ENCODE measurements at regions not wholly inside any gene's neighbourhood (a gene's known extent, or its start where the extent isn't known, plus 50 kb on each side); places are given as distances from the start of the nearest gene placed in this dataset.

GRCh38 chr5:115354246-115354645 is 57.8 kb upstream of the CCDC112 start:
- H3K27ac ChIP-seq: no peak overlapping the region
- TF ChIP-seq, protein P1, sequence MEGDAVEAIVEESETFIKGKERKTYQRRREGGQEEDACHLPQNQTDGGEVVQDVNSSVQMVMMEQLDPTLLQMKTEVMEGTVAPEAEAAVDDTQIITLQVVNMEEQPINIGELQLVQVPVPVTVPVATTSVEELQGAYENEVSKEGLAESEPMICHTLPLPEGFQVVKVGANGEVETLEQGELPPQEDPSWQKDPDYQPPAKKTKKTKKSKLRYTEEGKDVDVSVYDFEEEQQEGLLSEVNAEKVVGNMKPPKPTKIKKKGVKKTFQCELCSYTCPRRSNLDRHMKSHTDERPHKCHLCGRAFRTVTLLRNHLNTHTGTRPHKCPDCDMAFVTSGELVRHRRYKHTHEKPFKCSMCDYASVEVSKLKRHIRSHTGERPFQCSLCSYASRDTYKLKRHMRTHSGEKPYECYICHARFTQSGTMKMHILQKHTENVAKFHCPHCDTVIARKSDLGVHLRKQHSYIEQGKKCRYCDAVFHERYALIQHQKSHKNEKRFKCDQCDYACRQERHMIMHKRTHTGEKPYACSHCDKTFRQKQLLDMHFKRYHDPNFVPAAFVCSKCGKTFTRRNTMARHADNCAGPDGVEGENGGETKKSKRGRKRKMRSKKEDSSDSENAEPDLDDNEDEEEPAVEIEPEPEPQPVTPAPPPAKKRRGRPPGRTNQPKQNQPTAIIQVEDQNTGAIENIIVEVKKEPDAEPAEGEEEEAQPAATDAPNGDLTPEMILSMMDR (IDR thresholded peaks at IDR 0.05): no peak
- no peak for TF ChIP-seq ZFX (IDR thresholded peaks at IDR 0.05; ENCODE audit: borderline replicate concordance)

DNA sequence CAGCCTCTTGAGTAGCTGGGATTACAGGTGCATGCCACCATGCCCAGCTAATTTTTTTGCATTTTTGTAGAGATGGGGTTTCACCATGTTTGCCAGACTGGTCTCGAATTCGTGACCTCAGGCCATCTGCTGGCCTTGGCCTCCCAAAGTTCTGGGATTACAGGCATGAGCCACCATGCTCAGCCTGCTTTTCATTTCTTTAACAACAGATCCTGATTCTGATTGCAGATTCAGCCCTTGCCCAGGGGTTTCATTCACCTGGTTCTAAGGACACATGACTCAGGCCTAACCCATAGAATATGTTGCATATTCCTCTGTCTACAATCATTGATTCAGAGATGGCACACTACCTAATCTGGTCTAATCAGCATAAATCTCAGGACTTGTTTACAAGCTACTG is 56.1 kb upstream of the CCDC112 start:
- TF ChIP-seq ZFX (IDR thresholded peaks at IDR 0.05; ENCODE audit: borderline replicate concordance): no peak
- TF ChIP-seq, protein P1 (IDR thresholded peaks at IDR 0.05): no peak
- H3K27ac ChIP-seq: no peak overlapping the region

DNA sequence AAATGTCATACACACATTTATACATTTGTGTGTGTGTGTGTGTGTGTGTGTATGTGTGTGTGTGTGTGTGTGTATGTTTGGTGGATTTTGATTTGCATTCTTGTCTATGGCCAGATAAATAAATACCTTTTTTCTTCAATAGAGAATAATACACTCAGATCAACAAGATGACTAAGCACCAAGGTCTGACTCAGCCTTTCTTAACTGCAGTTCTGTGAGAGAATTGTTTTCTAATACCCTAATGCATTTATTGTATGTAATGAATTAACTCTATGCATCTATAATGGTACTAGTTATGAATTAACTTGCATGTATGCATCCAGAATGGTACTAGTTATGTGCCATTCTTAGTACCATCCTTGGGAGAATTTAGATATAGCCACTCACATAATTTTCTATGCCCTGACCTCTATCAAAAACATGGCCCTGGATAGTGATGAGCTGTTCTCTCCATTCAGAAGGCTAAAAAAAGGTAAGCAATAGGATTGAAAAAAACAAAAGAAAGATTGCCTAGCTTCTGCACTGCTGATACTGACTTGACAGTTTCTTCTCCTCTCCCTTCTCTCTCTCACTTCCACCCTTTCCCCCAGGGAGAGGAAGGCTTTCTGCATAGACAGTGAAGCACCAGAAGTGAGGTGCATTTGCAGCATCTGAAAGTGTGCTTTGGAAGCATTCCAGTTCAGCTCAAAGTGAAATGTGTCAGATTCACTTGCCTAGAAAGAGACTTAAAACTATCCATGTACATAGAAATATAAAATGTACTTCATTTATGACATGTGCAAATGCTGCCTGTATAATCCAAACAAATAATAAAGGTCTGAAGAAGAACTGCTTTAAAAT is 55.1 kb upstream of the CCDC112 start:
- H3K27ac ChIP-seq: no peak overlapping the region
- TF ChIP-seq, protein P1 (IDR thresholded peaks at IDR 0.05): no peak
- TF ChIP-seq ZFX (IDR thresholded peaks at IDR 0.05; ENCODE audit: borderline replicate concordance): no peak

- no peak overlapping the region for H3K27ac ChIP-seq
These were observed 54.4 kb upstream of the CCDC112 start for GRCh38 chr5:115350894-115351293.

DNA sequence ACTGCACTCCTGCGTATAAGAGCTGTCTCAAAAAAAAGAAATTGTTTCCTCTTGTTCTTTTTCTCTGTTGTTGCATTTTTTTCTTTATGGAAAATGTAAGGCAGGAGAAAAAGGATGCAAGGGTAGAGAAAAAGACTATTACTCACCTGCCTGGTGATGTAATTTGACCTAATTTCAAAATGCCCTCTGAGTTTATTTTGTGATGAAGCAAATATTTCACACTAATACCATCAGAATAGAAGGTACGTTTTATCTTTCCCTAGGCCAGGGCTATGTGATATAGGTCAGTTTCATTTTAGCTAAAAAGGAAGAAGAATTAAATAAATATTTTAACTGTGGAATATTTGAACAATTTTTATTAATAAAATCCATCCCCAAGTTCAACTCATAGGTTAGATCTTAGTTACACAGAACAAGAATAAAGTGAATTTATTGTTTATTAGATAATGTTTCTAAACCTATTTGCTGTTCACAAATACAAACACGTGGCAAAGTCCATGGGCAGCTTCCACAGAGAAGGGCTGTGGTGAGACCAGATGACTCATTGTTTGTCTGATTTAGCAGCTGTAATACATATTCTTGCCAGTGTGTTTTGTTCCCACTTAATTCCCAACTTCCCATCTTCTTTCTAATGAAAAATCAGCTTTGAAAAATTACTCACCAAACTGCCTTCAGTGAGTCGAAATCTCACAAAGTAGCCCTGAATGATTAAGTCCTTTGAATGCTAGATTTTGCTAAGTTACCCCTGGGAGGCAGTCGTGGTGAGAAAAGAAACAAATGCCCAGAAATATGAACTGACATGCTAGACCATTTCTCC is 52.8 kb upstream of the CCDC112 start:
- no peak overlapping the region for H3K27ac ChIP-seq
- TF ChIP-seq ZFX (IDR thresholded peaks at IDR 0.05; ENCODE audit: borderline replicate concordance): no peak
- TF ChIP-seq, protein P1 (IDR thresholded peaks at IDR 0.05): no peak

More at GRCh38 chr5:115350894-115351293, 54.4 kb upstream of the CCDC112 start:
- TF ChIP-seq, protein P1 (IDR thresholded peaks at IDR 0.05): no peak
- no peak for TF ChIP-seq ZFX (IDR thresholded peaks at IDR 0.05; ENCODE audit: borderline replicate concordance)

GRCh38 chr5:115348175-115348574 is 51.7 kb upstream of the CCDC112 start:
- TF ChIP-seq ZFX (IDR thresholded peaks at IDR 0.05; ENCODE audit: borderline replicate concordance): no peak
- H3K27ac ChIP-seq: no peak overlapping the region

Measured in 22Rv1 (cell line).